GM19240 (cell line): ENCODE measurements at regions not wholly inside any gene's neighbourhood (a gene's known extent, or its start where the extent isn't known, plus 50 kb on each side); places are given as distances from the start of the nearest gene placed in this dataset.
"Not testable (repeated sequence)": the region's sequence is repeated elsewhere in the genome, so short reads cannot be mapped to it uniquely, and the experiment has no call there.

Experiments
- DNase-seq: peaks from one replicate; pipeline ENCODE4 v3.0.0; 2011; ENCODE audit warnings: low spot score; ENCODE audit not compliant: insufficient read length

DNA sequence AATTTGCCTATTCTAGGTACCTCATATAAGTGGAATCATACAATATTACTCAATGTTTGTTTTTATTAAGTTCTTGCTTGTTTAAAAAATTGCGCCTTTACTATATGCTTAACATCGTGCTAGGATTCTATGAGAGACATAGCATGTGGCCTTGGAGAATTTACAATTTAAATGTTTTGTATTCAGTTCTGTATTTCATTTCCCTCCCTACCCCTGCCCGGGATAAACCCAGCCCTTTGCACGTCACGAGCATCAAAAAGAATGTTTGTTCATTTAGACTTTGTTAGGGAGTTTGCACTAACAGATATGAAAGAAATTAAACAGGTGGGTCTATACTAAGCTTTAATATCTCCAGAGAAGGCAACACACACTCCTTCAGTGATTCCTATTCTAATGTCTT lies 75.7 kb downstream of the C18orf54 start:
- no peak for DNase-seq

DNA sequence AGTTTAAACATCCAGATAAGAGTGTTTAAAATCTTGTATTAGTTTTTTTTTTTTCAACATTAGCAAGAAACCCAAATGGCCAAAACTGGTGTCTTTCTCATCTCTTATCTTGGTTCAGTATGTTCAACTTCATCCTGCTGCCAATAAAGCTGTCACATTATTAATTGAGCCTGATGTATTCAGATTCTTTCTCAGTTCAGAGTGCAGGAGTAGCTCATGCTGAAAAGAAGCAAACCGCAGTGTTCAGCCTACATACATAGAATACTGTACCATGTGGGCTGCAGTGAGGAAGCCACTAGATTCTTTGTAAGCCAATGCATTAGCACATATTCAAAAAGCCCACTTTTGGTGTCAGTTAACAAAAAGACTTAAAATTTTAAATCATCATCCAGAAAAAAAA lies 76.2 kb downstream of the C18orf54 start:
- no peak for DNase-seq

DNA sequence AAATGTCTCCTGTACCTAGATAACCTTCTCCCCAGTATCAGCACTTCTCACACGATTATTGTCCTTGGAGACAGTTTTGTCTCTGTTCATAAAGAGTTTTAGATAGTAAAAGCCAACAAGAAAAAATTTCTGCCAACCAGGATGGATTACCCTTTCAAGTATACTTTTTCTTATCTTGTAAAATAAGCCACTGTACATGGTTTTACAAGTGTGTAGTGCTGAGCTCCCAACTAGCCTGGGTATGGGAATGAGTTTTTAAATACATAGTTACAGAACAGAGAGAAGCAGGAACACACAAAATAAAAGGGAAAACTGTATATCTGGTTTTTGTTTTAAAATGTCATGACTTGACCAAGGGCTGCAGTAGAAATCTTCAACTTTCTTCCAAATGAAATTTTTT lies 76.7 kb downstream of the C18orf54 start:
- DNase-seq: no peak

DNA sequence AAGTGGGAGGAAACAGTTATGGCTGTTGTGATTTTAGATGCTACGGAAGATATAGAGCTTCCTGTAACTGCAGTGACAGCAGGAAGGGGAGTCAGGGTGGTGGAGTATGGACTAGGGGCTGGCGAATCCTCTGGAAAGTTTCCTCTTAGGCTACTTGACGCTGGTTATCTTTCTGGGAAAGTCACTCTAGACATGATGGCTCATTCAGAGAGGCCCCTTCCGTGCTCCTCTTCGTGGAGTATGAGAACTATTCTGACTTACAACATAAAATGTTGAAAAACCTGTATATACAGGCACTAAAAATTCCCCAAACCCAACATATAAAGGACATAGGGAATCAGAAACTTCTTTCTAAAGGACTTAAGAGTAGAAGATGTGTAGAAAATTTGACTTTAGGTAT lies 78.8 kb downstream of the C18orf54 start:
- DNase-seq: no peak

DNA sequence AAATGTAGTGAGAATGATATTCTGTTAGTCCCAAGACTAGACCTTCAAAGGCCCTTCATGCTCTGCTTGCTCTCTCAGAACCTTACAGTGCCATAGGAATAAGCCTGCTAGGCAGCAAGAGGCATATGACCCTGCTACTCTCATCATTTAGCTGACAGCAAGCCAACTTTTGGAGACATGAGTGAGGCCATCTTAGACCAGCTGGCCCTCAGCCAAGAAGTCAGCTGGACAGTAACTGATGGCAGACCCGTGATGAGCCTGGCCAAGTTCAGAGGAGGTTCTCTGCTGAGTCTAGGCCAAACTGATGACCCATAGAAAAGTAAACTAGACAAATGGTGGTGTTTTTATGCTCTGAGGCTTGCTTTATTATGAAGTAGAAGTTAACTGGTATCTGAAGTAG lies 82.6 kb downstream of the C18orf54 start:
- no peak for DNase-seq

DNA sequence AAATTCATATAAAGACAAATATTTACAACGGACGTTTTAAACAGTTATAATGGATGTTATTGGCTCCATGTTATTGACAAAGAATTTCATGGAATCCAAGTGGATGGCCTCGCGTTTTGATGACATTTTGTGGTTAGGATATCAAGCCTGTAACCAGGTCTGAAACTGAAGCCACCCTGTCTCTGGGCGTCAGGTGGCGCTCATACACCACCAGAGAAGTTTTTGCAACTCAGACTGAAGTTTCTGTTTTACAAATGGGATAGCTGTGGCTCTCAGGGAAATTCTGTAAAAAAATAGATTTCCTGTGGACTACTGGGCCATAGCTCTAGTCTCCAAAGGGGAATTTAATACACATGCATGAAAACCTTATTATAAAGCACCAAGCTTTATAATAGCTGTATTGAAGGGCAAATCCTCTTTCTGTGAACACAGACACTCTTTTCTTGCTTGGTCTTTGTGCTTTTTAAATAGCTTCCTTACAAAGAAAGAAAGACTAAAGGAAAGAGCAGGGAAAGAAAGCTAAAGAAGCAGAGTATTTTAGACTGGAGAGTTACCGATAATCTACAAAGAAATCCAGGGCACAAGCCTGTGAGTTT lies 86.7 kb downstream of the C18orf54 start:
- peak; percentile 8 for DNase-seq

DNA sequence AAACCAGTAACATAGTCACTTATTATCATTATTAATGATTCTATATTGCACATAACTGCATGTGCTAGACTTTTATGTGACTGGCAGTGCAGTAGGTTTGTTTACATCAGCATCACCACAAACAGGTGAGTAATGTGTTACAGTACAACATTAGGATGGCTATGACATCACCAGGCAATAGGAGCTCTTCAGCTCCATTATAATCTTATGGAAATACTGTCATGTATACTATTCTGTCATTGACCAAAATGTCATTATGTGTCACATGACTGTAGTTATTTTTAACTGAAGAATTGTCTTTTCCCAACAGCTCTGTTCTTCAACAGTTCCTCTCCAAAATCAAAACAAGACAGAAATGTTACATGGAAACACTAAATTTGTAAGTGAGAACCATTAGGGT lies 96.3 kb downstream of the C18orf54 start:
- no peak for DNase-seq

DNA sequence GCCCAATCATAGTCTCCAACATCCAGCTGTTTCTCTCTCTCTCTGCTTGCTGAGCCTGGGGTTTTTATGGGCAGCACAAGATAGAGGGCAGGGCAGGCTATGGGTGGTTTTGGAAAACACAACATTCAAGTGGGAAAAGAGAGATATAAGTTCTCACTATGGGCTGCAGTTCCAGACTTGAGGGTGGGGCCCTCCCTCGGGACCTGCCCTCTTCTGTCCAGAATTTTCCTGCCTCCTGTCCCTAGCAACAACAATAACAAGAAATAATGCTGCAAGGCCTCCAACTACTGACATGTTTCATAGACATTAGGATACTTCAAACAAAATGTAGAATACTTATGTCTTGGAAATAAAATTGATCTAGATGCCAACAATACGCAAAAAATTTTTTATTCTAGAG lies 107.8 kb downstream of the C18orf54 start:
- no peak for DNase-seq

DNA sequence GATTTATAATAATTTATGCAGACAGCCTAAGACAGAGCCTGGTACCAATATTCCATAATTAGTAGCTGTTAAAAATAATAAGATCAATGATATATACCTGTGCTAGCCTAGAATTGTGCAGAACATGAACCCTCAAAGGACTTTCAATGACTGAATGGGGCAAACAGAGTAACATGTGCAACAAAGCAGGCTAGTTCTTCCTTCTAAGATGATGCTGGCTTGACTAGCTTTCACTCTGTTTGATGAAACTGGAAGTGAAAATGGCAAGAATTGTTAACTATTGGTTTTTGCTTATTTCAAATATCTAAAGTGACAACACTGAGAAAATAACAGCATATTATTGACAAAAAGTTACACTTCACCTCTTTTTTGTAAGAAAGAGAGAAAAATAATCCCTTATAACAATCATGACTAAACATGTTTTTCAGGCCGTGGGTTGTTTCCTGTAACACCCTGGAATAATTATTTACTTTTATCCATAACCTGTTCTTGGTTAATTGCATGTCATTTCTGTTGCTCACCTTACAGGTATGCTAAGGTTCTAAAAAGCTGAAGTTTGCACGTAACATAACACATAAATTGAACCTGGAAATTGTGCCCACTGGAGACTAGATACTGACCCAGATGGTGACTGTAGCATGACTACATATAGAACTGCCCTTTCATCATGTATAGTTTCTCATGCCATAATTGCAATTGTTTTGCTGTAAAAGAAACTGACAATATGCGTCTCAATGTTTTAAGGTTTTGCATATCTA lies 108.7 kb downstream of the C18orf54 start:
- DNase-seq: no peak

DNA sequence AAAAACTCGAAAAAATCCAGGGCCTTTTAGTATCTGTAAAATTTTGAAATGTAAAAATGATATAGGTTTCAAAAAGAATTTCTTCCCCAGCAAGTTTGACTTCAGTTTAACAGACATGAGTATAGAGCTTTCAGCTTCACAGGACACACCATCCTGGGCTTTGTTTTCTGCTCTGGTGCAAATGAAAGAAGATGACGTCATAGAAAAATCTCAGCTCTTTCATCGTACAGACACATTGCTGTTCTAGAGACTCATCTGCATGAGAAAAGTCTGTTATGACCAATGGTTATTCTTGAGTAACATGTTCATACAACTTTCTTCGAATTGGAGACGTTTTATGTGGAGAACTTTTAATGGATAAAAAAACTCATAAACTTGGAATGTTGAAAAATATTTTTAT lies 111.7 kb upstream of the DYNAP start:
- no peak for DNase-seq

DNA sequence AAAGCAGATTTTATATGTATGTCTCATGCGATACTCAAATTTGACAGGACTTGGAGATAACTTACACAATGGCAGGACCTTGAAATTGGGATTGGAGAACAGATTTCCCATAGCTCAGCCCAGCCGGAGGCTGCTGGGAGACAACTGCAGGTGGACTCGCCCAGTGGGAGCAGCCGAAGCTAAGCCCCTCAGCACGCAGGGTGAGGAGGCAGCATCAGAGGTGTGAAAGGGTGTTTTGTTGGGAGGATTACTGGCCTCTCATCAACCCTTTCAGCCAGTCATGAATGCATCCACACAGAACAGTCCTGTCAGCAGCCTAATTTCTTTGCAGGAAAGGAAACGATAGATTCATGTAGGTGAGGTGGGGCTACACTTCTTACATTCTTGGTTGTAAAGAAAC lies 110.4 kb upstream of the DYNAP start:
- DNase-seq: no peak

DNA sequence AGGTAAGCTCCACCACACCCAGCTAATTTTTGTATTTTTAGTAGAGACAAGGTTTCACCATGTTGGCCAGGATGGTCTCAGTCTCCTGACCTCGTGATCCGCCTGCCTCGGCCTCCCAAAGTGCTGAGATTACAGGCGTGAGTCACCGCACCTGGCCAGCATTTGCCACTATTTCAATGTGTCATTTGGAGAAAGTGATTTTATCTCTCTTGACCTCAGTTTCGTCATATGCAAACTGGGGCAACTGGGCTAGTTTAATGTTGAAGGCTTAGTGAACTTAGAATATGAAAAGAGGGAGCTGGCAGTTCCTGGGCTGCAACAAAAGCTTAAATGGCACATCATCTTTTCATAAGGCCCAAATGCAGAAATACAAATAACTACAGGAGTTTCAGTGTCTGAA lies 88.6 kb upstream of the DYNAP start:
- not testable (repeated sequence) for DNase-seq

DNA sequence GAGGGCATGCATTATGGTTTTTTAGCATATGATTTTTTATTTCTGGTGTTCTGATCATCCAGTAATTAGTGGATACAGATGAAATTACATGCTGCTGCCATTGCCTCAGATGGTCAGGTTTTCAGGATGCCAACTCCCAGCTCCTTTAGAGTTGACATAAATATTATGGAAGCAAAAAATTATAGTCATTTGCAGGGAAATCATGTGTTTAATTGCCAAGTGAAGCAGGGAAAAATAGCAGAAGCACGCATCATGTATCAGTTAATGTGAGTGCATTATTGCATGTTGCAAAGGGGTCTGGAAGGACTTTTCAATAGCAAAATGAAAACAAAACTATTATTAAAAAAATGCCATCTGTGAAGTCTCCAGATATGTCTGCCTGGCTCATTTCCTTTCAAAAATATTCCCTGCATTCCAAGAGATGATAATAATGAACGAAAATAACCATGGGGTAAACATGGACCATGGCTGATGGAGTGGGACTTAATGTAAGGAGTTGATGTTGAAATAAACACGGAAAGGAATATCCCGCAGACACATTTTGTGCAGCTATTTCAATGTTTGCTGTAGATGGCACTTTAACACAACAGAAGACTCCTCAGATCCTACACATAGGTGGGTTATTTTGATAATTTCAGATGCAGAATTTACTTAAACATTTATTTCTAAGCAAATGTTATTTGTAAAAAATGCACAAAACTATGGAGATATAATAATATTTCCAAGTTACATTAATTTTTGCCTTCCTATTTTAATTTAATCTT lies 87.7 kb upstream of the DYNAP start:
- no peak for DNase-seq

DNA sequence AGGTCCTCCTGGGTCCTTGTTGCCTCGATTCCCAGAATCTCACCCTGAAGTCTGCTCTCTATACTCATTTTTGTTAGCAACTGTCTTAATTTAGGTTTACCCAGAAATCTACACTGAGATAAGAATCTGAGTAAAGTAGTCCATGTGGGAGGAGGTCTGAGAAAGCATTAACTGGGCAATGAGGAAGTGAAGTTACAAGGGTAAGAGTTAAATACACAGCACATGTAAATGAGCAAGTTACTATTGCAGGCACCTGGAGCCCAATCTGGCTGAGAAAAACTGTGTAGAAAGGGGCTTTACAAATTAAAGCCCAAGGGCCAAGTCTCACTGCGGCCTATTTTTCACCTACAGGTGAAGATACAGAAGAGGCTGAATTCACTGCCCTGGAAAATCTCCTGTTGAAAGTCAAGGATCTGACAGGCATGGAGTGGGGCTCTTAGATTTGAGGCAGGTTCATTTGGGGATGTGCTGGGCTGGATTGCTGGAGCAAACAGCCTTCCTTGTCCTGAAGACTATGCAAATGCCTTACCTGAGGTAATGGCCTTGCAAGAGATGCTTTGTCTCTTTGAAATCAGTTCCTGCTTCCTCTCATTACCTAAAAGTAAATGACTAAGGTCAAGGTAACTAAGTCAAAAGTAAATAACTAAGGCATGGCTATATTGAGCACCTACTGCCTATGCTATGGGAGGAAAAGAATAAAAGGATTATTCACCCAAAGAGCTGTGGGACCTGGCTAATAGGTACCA lies 84.4 kb upstream of the DYNAP start:
- no peak for DNase-seq

DNA sequence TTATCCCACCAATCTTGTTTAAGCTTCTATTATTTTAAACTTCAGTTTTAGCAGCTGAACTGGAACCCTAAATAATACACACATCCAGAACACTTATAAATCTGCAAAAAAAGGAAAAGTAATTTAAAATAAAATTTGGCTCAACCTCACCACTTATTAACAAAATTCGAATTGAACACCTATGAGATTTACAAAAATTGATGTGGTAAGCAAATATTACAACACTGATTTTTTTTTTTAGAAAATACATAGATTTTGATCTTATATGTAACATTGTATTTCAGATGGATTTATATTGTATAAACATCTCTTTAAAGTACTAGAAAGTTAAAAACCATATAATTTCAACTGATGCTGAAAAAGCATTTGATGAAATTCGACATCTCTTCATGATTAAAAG lies 81.3 kb upstream of the DYNAP start:
- no peak for DNase-seq

DNA sequence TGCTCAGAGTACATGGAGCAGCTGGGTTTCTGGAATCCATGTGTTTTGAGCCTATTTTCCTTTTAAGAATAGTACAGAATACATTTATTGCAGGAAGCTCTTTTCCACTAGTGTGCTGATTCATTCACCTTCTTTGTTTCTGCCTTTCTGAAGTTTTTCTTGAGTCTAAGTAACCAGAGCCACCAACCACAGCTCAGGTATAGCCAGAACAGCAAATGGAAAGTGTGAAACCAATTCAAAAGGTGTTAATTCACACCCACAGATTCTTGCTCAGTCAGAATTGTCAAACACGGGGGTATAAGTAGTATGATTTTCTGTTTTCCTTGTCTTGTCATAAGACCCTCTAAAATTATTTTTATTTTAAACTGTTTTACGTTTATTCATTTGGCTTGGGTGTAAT lies 75.9 kb upstream of the DYNAP start:
- no peak for DNase-seq

DNA sequence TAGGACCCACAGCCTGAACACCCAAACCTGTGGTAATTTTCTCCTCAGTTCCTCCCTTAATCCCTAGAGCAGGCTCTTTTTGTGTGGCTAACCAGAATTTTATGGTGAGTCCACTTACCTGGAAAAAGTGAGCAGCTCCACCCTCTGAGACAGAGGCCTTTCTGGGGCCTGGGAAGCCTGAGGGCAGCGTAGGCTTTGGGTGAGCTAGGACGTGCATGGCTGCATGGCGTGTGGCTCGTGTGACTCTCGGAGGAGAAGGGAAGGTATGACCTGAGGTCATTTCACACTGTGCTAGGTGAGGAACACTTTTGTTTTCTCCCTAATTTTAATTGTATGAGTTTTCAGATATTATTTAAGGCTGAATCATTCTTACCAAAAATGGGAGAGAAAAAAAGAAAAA lies 73.5 kb upstream of the DYNAP start:
- no peak for DNase-seq

DNA sequence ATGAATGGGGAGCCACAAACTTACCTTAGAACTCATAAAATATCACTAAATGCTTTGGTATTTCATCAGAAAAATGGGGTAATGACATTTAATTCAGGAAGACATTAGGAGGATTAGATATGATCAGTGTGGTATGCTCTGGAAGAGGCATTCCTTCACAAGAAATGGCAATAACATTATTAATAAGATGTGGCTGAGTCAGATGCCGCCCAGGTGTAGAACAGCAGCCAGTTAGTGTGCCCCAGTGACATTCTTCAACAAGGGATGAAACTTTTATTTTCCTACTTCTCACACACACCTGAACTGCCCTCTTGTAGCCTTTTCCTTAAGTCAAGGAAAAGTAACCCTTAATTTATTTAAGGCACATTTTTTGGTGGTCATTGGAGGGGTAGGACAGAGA lies 69.2 kb upstream of the DYNAP start:
- DNase-seq: no peak

DNA sequence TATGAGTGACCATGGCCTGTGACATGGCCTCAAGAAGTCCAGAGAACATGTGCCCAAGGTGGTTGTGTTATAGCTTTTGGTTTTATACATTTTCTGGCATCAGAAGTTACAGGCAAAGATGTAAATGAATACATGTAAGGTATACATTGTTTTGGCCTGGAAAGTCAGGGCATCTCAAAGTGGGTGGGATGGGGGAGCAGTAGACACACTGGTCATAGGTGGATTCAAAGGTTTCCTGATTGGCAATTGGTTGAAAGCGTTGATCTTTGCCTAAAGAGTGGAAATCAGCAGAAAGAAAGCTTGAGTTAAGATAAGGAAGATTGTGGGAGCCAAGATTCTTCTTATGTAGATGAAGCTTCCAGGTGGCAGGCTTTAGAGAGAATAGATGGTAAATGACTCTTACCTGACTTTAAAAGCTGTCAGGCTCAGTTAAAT lies 62.1 kb upstream of the DYNAP start:
- DNase-seq: no peak

DNA sequence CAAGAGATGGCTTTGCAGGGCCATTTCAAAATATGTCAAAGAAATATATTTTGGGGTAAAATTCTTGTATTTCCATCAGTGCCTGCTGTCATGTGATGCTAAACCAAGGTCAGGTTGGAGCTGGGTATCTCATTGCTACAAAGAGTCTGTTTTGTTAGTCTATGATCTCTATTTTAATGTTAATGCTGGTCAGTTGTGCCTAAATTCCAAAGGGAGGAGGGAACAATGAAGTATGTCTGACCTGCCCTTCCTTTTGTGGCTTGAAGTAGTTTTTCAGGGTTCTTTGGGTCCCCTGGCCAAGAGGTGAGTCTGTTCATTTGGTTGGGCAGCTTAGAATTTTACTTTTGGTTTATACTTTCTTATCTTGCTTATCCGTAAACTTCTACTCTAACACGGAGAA lies 61.6 kb upstream of the DYNAP start:
- no peak for DNase-seq

DNA sequence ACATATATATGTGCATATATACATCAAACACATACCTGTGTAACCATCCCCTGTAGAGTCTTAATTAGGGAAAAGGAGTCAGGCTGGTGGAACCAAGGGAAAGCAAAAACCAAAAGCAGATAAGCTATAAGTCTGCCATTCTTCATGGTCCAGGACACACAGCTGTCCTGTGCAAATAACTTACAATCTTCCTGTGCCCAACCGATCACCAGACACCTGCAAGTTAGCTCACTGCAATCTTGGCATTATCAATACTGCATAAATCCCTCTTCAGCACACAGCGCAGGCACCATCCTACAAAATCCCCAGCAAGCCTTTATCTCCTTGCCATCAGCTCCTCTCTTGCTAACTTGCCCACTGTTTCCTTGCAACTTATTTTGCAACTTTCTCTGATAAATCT lies 60.8 kb upstream of the DYNAP start:
- no peak for DNase-seq
